Jurkat, Clone E6-1 (cell line): ENCODE measurements at regions not wholly inside any gene's neighbourhood (a gene's known extent, or its start where the extent isn't known, plus 50 kb on each side); places are given as distances from the start of the nearest gene placed in this dataset.

ENCODE experiments used
- DNase-seq: peaks from one replicate; pipeline ENCODE4 v3.0.0-alpha.2; 2011; ENCODE audit warnings: low read depth, low spot score
- H3K4me3 ChIP-seq: 2 replicates; pipeline ENCODE4 v1.5.1; 2011; ENCODE audit warnings: mild to moderate bottlenecking, low read length, control low read depth, moderate library complexity

GRCh38 chr14:97274626-97275025 is 477.4 kb downstream of the VRK1 start:
- H3K4me3 ChIP-seq: no peak overlapping the region
- DNase-seq: no peak

GRCh38 chr14:97275276-97275675 is 478.1 kb downstream of the VRK1 start:
- DNase-seq: no peak
- no peak overlapping the region for H3K4me3 ChIP-seq

DNA sequence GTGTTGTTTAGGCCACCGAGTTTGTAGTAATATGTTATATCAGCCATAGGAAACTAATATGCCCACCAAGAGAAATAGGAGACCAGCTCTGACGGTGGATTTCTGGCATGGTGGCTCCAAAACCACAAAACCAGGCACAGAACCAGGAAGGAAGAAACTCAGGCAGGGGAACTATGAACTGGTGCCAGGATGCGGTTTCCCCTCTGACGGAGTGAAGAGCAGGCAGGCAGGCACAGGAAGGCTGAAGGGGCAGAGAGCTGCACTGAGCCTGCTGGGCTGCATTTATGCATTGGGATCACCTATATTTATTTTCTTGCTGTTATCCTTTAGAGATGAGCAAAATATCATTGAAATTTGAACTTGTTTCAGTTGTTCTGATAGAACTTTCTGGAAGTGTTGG is 479.4 kb downstream of the VRK1 start:
- no peak overlapping the region for H3K4me3 ChIP-seq
- peak; percentile 58 for DNase-seq

DNA sequence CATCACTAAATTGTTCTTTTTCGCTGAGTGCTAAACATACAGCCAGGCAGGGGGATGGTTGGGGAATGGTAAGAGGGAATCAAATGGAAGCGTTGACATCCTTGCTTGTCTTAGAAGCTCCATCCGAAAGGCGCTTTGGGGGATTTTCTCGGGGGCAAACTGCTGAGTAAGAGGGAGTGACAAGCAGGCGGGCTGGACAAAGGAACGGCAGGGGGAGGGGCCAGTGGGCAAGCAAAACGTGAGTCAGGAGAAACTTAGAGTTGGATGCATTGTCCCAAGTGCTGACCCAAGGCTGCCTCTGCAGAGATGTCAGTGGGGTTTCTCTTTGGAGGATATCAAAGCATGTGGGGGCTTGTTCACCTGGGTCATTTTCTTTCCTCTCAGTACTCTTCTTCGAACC is 480.5 kb downstream of the VRK1 start:
- H3K4me3 ChIP-seq: no peak overlapping the region
- DNase-seq: no peak

DNA sequence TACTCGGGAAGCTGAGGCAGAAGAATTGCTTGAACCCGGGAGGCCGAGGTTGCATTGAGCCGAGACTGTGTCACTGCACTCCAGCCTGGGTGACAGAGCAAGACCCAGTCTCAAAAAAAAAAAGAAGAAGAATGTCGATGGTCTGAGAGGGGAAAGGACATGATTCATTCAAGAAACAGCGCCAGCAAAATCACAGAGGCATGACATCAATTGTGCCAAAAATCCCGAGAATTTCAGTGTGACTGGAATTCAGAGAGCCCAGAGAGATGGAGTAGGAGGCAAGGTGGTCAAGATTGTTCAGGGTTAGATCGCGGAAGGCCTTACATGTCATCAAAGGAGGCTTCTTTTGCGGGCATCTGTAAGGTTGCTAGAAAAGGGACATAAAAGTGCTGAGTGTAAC is 483.3 kb downstream of the VRK1 start:
- no peak overlapping the region for H3K4me3 ChIP-seq
- no peak for DNase-seq

- no peak overlapping the region for H3K4me3 ChIP-seq
- DNase-seq: no peak
Measured at GRCh38 chr14:97281741-97282140, 484.6 kb downstream of the VRK1 start.

GRCh38 chr14:97282210-97283004 is 485.2 kb downstream of the VRK1 start:
- no peak overlapping the region for H3K4me3 ChIP-seq
- no peak for DNase-seq

GRCh38 chr14:97283005-97283403 is 485.8 kb downstream of the VRK1 start:
- no peak for DNase-seq

GRCh38 chr14:97283426-97283825 is 486.2 kb downstream of the VRK1 start:
- no peak overlapping the region for H3K4me3 ChIP-seq
- no peak for DNase-seq

More at GRCh38 chr14:97283005-97283403, 485.8 kb downstream of the VRK1 start:
- no peak overlapping the region for H3K4me3 ChIP-seq

- no peak for DNase-seq
- H3K4me3 ChIP-seq: no peak overlapping the region
Measured at GRCh38 chr14:97283841-97284240, 486.7 kb downstream of the VRK1 start.

- H3K4me3 ChIP-seq: no peak overlapping the region
- no peak for DNase-seq
Measured at GRCh38 chr14:97287956-97288355, 490.8 kb downstream of the VRK1 start.

- no peak overlapping the region for H3K4me3 ChIP-seq
- no peak for DNase-seq
Measured at GRCh38 chr14:97290065-97290464, 492.9 kb downstream of the VRK1 start.

- no peak overlapping the region for H3K4me3 ChIP-seq
- DNase-seq: peak; percentile 16
Measured at GRCh38 chr14:97290977-97291376, 493.8 kb downstream of the VRK1 start.

- DNase-seq: no peak
- no peak overlapping the region for H3K4me3 ChIP-seq
Measured at GRCh38 chr14:97293659-97294058, 496.5 kb downstream of the VRK1 start.

DNA sequence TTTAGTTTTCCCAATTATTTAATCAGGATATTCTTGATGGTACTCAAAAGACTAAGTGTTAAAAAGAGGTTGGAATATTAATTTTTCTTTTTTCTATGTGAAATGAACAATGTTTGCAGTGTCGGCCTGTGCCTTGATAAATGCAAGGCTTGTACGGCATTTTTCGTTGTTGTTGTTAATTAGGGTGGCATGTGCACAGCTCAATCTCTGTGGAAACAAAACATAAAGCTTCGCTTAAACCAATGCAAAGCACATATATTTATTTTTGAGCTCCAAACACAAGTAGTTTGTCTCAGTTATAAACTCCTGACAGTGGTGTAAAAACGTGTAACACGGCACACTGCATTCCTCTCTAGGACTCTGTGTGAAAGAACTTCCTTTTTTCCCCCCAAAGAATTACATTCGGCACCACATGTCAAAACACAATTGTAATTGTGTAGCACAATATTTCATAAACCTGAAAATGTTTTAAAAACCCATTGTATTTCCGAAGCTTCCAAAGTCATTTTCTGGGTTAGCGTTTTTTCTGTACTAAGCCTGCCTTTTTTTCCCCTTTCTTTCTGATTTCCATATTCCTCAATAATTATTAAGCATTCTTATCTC is 498.0 kb downstream of the VRK1 start:
- DNase-seq: no peak
- no peak overlapping the region for H3K4me3 ChIP-seq

DNA sequence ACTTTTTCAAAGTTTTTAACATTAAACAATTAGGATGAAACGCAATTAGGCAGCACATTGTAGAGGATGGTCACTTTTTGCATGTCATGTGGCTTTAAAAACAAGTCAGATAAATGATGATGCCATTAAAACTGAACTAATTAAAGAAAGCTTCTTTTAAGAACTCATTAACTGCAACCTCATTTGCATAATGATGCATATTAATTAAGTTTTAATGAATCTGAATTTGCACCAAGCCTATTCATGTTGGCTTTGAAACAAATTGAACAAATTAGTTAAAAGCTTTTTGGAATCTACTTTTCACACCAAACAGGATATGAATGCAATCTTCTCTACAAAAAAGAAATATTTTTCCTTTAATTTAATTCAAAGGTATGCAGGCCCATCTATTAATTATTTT is 499.0 kb downstream of the VRK1 start:
- no peak for DNase-seq
- no peak overlapping the region for H3K4me3 ChIP-seq

- H3K4me3 ChIP-seq: no peak overlapping the region
- no peak for DNase-seq
Measured at GRCh38 chr14:97297100-97297499, 499.9 kb downstream of the VRK1 start.

- no peak overlapping the region for H3K4me3 ChIP-seq
- no peak for DNase-seq
Measured at GRCh38 chr14:97298331-97298730, 501.1 kb downstream of the VRK1 start.

GRCh38 chr14:97298736-97299135 is 501.6 kb downstream of the VRK1 start:
- DNase-seq: no peak
- H3K4me3 ChIP-seq: no peak overlapping the region

DNA sequence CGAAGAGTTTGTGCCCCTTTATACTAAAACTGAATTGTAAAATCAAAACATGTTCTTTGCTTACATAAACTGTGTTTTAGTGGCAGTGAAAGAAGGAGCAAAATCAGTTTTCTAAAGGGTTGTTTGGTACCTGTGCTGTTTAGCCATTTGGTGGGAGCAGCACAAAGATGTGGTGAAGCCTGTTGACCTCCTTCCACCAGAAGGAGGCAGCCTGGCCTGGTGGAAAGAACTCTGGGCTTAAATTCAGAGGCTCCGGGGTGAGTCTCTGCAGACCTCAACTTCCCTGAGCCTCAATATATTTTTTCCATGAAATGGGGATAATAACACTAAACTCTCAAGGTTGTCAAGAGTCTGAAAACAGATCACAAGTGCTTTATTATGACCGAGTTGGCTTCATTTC is 502.5 kb downstream of the VRK1 start:
- peak; percentile 12 for DNase-seq
- no peak overlapping the region for H3K4me3 ChIP-seq
